WTC11 (cell line): ENCODE measurements at regions not wholly inside any gene's neighbourhood (a gene's known extent, or its start where the extent isn't known, plus 50 kb on each side); places are given as distances from the start of the nearest gene placed in this dataset.

ENCODE experiments used
- ATAC-seq: fragments of 200-7000 bp; cut with Tn5 transposase; 2 replicates; pipeline ENCODE4 v1.10.0; 2021; ENCODE audit warnings: mild to moderate bottlenecking, moderate library complexity
- CTCF ChIA-PET: fragments of 300-600 bp; sonication (Branson Sonifier 250); formaldehyde crosslinking; loops from one replicate; lab custom pipeline; 2021; ENCODE audit warnings: antibody characterized with exemption; lab: Charles Lee
- POLR2A ChIA-PET: fragments of 350-600 bp; sonication (Branson Sonifier 250); formaldehyde crosslinking; loops from one replicate; lab custom pipeline; 2021; ENCODE audit warnings: antibody characterized with exemption; lab: Charles Lee
- DNase-seq: peaks from one replicate; pipeline ENCODE4 v3.0.0; 2021; ENCODE audit warnings: low spot score
- H3K27ac Mint-ChIP-seq: 2 replicates; pipeline ENCODE4 v1.8.0; 2021; ENCODE audit warnings: mixed read lengths
- H3K27me3 Mint-ChIP-seq: 2 replicates; pipeline ENCODE4 v1.8.0; 2021; ENCODE audit warnings: low read depth, mild to moderate bottlenecking, moderate library complexity, mixed read lengths
- H3K36me3 Mint-ChIP-seq: 2 replicates; pipeline ENCODE4 v1.8.0; 2021; ENCODE audit warnings: mixed read lengths
- H3K4me1 Mint-ChIP-seq: 2 replicates; pipeline ENCODE4 v1.8.0; 2022; ENCODE audit warnings: mixed read lengths
- H3K4me3 Mint-ChIP-seq: 2 replicates; pipeline ENCODE4 v1.8.0; 2021; ENCODE audit warnings: mild to moderate bottlenecking, moderate library complexity, mixed read lengths
- H3K9me3 Mint-ChIP-seq: 2 replicates; pipeline ENCODE4 v1.8.0; 2021; ENCODE audit warnings: mixed read lengths
- AR ChIP-seq: fragments of 250-450 bp; sonication (Bioruptor Pico); IDR thresholded peaks from 2 replicates; pipeline ENCODE4 v1.9.0; 2021; ENCODE audit warnings: mild to moderate bottlenecking
- ATF6 ChIP-seq: sonication (generic); formaldehyde crosslinking; IDR thresholded peaks from 2 replicates; pipeline ENCODE4 v1.8.1; 2023; ENCODE audit warnings: mild to moderate bottlenecking, missing genetic modification reagents
- CREM ChIP-seq: sonication (generic); formaldehyde crosslinking; IDR thresholded peaks from 2 replicates; pipeline ENCODE4 v1.8.1; 2022; ENCODE audit warnings: mild to moderate bottlenecking, missing genetic modification reagents, moderate library complexity
- ELF4 ChIP-seq: sonication (generic); formaldehyde crosslinking; IDR thresholded peaks from 2 replicates; pipeline ENCODE4 v1.8.1; 2022; ENCODE audit warnings: low read depth, mild to moderate bottlenecking, moderate library complexity, missing genetic modification reagents
- ERG ChIP-seq: fragments of 250-450 bp; sonication (Bioruptor Pico); IDR thresholded peaks from 2 replicates; pipeline ENCODE4 v1.8.0; 2021; ENCODE audit warnings: mild to moderate bottlenecking
- ETV6 ChIP-seq: sonication (generic); formaldehyde crosslinking; IDR thresholded peaks from 2 replicates; pipeline ENCODE4 v1.8.1; 2022; ENCODE audit warnings: mild to moderate bottlenecking, missing genetic modification reagents
- FOXJ3 ChIP-seq: sonication (generic); formaldehyde crosslinking; IDR thresholded peaks from 2 replicates; pipeline ENCODE4 v1.9.0; 2021; ENCODE audit warnings: missing genetic modification reagents, mild to moderate bottlenecking, borderline replicate concordance
- FOXP4 ChIP-seq: sonication (generic); formaldehyde crosslinking; IDR thresholded peaks from 2 replicates; pipeline ENCODE4 v1.8.0; 2022; ENCODE audit warnings: mild to moderate bottlenecking, missing genetic modification reagents
- GABPB1 ChIP-seq: sonication (generic); formaldehyde crosslinking; IDR thresholded peaks from 2 replicates; pipeline ENCODE4 v1.8.1; 2023; ENCODE audit warnings: mild to moderate bottlenecking, missing genetic modification reagents
- GRHL2 ChIP-seq: fragments of 250-450 bp; sonication (Bioruptor Pico); IDR thresholded peaks from 2 replicates; pipeline ENCODE4 v1.8.0; 2022; ENCODE audit warnings: mild to moderate bottlenecking, moderate library complexity; ENCODE audit not compliant: insufficient replicate concordance, severe bottlenecking
- HMGA2 ChIP-seq: fragments of 250-450 bp; sonication (Bioruptor Pico); IDR thresholded peaks from 2 replicates; pipeline ENCODE4 v1.4.0; 2021; ENCODE audit warnings: mild to moderate bottlenecking, moderate library complexity
- MXD4 ChIP-seq: fragments of 250-450 bp; sonication (Bioruptor Pico); IDR thresholded peaks from 2 replicates; pipeline ENCODE4 v1.8.0; 2021; ENCODE audit warnings: mild to moderate bottlenecking, moderate library complexity, borderline replicate concordance
- RORB ChIP-seq: fragments of 250-450 bp; sonication (Bioruptor Pico); IDR thresholded peaks from 2 replicates; pipeline ENCODE4 v1.9.0; 2021; ENCODE audit warnings: mild to moderate bottlenecking
- SMAD4 ChIP-seq: sonication (generic); formaldehyde crosslinking; IDR thresholded peaks from 2 replicates; pipeline ENCODE4 v1.8.0; 2022; ENCODE audit warnings: mild to moderate bottlenecking, missing genetic modification reagents
- STAT6 ChIP-seq: sonication (generic); formaldehyde crosslinking; conservative IDR thresholded peaks from 2 replicates; pipeline ENCODE4 v1.8.1; 2023; ENCODE audit warnings: mild to moderate bottlenecking, low read depth, missing genetic modification reagents, moderate library complexity
- TEAD4 ChIP-seq: sonication (generic); formaldehyde crosslinking; IDR thresholded peaks from 2 replicates; pipeline ENCODE4 v1.8.0; 2022; ENCODE audit warnings: mild to moderate bottlenecking, missing genetic modification reagents
- TP53 ChIP-seq: sonication (generic); formaldehyde crosslinking; IDR thresholded peaks from 2 replicates; pipeline ENCODE4 v1.8.1; 2023; ENCODE audit warnings: mild to moderate bottlenecking, missing genetic modification reagents
- USF1 ChIP-seq: sonication (generic); formaldehyde crosslinking; IDR thresholded peaks from 2 replicates; pipeline ENCODE4 v1.8.0; 2022; ENCODE audit warnings: mild to moderate bottlenecking, missing genetic modification reagents
- USF2 ChIP-seq: sonication (generic); formaldehyde crosslinking; IDR thresholded peaks from 2 replicates; pipeline ENCODE4 v1.8.1; 2023; ENCODE audit warnings: mild to moderate bottlenecking, missing genetic modification reagents, moderate library complexity
- ZBTB21 ChIP-seq: sonication (generic); formaldehyde crosslinking; IDR thresholded peaks from 2 replicates; pipeline ENCODE4 v1.8.1; 2023; ENCODE audit warnings: mild to moderate bottlenecking, missing genetic modification reagents, borderline replicate concordance
- ZNF138 ChIP-seq: sonication (generic); formaldehyde crosslinking; conservative IDR thresholded peaks from 2 replicates; pipeline ENCODE4 v1.8.1; 2022; ENCODE audit warnings: mild to moderate bottlenecking, moderate library complexity, missing genetic modification reagents
- ZNF263 ChIP-seq: sonication (generic); formaldehyde crosslinking; IDR thresholded peaks from 2 replicates; pipeline ENCODE4 v1.8.1; 2022; ENCODE audit warnings: low read depth, mild to moderate bottlenecking, moderate library complexity, missing genetic modification reagents
- ZNF671 ChIP-seq: fragments of 250-450 bp; sonication (Bioruptor Pico); IDR thresholded peaks from 2 replicates; pipeline ENCODE4 v1.8.0; 2021; ENCODE audit warnings: mild to moderate bottlenecking

- Mint-ChIP-seq H3K4me1 (peaks cover 11% of the 10 kb centered on the region), H3K4me3 (no peak overlapping the region), H3K36me3 (peaks cover 11% of the 10 kb centered on the region), H3K27me3 (peaks cover 28% of the 10 kb centered on the region), H3K27ac (no peak overlapping the region), H3K9me3 (peaks cover 29% of the 10 kb centered on the region)
- ChIA-PET CTCF (no interaction called here), POLR2A (no interaction called here)
- no peak for ATAC-seq
- no peak for DNase-seq
- TF ChIP-seq CREM (CRISPR knock-in tag) (no peak), STAT6 (CRISPR knock-in tag) (no peak), USF1 (no peak), ETV6 (no peak), ATF6 (CRISPR knock-in tag) (no peak), ZBTB21 (CRISPR knock-in tag) (no peak), HMGA2 (CRISPR knock-in tag) (no peak), MXD4 (no peak), ELF4 (no peak), TEAD4 (no peak), RORB (no peak), SMAD4 (CRISPR knock-in tag) (no peak), USF2 (CRISPR knock-in tag) (no peak), GABPB1 (CRISPR knock-in tag) (no peak), AR (CRISPR knock-in tag) (no peak), ZNF263 (CRISPR knock-in tag) (no peak), ZNF671 (CRISPR knock-in tag) (no peak), FOXJ3 (no peak)
Measured at GRCh38 chr9:126219166-126219565, 107.5 kb upstream of the MVB12B start.

GRCh38 chr9:126219648-126220063 lies 107.0 kb upstream of the MVB12B start:
- peaks cover 25% of the 10 kb centered on the region for H3K9me3 Mint-ChIP-seq
- peaks cover 9% of the 10 kb centered on the region for H3K36me3 Mint-ChIP-seq
- ATAC-seq = no peak
- no peak overlapping the region for H3K4me3 Mint-ChIP-seq
- DNase-seq = peak; percentile 42
- POLR2A ChIA-PET = no interaction called here
- H3K27me3 Mint-ChIP-seq = peaks cover 32% of the 10 kb centered on the region
- no peak overlapping the region for H3K27ac Mint-ChIP-seq
- CTCF ChIA-PET = no interaction called here
- H3K4me1 Mint-ChIP-seq = peaks cover 11% of the 10 kb centered on the region
- no peak for TF ChIP-seq ZNF138
- no peak for TF ChIP-seq GRHL2 (CRISPR knock-in tag)
- no peak for TF ChIP-seq TP53 (CRISPR knock-in tag)
- TF ChIP-seq ERG (CRISPR knock-in tag) = no peak
- TF ChIP-seq FOXP4 = no peak
